DMS79 treated with DMSO at 0.1 percent for 48 hours (cell line): ENCODE measurements at regions not wholly inside any gene's neighbourhood (a gene's known extent, or its start where the extent isn't known, plus 50 kb on each side); places are given as distances from the start of the nearest gene placed in this dataset.

Experiments used
- DNase-seq: peaks from one replicate; lab custom pipeline; 2025; lab: John Stamatoyannopoulos, UW

DNA sequence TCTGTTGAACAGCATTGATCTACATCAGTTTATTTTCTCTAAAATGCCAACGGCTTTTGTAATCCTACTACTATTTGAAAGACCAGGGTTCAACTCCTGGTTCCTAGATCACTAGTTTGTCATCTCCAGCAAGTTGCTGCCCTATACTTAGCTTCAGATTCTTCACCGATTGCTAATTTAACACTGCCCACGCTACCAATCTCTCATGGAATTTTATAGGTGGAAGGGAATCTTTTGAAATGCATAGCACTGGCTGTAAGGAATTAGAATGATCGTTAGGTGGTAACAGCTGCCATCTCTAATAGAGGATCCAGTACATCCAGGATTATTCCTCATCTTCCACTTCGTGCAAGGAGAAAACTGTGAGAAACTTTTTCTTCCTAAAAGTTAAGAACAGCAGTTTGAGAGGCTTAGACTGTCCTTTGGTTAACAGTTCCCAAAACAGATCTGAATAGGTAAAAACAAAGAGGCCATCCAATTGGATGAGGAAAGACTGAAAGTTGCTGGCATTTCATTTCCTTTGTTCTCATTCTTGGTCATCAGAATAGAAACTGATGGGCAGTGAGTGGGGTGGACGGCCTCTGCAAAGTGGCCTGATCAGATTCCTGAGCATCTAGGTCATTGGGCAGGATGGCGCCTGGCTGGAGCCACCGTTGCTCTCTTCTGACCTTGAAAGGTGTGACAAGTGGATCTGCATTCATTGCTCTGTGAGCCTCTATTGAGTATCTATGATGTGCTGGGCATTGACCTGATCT, 236.3 kb upstream of the SORL1-AS1 start:
- no peak for DNase-seq

DNA sequence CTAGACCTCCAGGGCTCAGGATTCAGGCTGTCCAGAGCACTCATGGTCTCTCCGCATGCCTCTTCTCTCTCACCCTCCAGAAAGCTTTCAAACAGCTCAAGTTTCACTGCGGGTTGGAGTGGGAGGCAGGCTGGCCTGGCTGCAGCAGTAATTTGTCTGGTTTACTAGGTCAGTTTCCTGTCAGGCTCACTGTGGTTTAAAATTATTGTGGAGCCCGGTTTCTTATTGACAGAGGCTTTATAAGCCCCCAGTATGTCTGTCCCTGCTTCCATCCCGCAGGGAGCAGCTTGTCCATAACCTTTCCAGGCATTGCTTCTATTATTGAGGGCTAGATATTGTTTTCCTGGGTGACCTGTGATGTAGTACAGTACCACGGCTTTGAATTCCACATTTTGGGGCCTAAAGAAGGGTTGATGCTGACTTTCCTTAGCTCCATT, 235.3 kb upstream of the SORL1-AS1 start:
- DNase-seq, result peak; percentile 52

DNA sequence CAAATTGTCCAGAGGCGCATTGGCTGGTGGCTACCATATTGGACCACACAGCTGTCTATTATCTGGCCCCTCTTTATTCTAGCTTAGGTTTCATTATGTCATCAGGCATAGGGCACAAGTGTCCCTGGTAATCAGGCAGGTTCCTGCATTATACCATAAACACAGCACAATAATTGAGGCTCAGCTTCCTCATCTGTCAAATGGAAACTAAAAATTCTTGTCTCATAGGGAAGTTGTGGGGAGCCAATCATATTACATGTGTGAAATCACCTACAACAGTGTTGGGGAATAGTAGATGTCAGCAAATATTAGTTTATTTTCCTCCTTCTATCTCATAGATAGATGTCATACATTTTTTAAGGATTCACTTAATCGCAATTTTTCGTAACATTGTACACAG, 231.0 kb upstream of the SORL1-AS1 start:
- DNase-seq, result no peak
